ENCODE measurements at regions not wholly inside any gene's neighbourhood (a gene's known extent, or its start where the extent isn't known, plus 50 kb on each side); places are given as distances from the start of the nearest gene placed in this dataset.

- DNase-seq (ENCODE audit: low spot score): no peak
Measured at GRCh38 chr2:136373029-136373428, 255.1 kb upstream of the CXCR4 start.

DNA sequence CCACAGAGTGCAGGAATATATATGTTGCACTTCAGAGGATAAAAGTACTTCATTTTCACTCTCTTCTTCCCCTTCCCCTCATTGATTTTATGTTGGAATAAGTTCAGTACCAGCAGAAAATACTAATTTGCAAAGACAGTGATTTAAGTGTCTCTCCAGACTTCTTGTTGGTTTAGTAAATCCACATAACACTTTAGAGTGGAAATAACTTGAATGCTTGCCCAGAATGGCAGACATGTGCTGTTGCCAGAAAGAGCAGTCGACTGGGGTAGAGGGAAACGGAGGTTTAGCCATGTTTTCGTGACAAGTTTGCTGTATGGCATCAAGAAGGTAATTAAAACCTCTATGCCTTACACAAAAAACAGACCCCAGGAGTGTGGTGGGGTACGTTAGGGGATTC lies 246.0 kb upstream of the CXCR4 start:
- DNase-seq (ENCODE audit: low spot score): no peak

DNA sequence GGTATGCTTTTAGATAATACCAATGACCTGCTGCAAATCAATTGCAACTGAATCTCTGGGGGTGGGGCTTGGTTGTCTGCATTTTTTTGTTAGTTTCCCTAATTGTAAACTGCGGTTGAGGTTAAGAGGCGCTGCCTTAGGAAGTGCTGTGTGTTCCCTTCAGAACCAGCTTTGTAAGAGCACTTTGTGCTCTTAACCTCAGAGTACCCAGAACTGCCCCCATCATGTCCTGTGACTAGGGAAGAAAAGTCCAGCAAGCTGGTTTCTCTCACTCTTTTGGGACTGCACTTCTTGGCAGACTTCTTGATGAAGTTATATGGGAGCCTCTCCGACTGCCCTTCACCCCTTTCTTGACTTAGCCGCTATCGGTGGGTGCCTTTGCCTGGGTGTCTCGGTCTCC lies 245.5 kb upstream of the CXCR4 start:
- no peak for DNase-seq (ENCODE audit: low spot score)

- no peak for DNase-seq (ENCODE audit: low spot score)
Measured at GRCh38 chr2:136362676-136363390, 244.9 kb upstream of the CXCR4 start.

DNA sequence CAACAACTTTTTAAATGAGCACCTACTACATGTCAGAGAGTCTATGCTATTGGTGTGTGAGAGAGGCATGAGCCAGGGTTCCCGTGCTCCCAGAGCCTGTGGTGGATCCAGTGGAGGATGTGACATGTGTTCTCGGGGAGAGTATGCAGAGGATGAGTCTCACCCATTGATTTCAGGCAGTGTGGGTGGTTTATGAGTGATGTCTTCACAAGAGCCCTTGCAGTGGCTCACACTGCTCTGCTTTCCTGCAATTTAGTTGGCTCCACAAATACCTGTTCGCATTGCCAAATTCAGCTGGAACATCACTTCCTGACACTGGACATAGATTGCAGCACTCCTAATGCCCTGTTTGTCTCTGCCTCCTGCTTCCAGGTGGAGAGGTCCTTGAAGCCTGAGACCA lies 243.6 kb upstream of the CXCR4 start:
- no peak for DNase-seq (ENCODE audit: low spot score)

DNA sequence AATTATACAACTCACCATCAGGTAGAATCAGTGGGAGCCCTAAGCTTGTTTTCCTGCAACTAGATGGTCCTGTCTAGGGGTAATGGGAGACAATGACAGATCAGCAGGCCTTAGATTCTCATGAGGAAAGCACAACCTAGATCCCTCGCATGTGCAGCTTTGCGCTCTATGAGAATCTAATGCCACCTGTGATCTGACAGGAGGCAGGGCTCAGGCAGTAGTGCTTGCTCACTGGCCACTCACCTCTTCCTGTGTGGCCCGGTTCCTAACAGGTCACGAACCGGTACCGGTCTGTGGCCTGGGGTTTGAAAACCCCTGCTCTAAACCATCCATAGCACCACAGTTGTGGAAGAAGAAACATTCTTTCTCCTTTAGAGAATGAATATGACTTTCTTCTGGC lies 242.8 kb upstream of the CXCR4 start:
- DNase-seq (ENCODE audit: low spot score): no peak

GRCh38 chr2:136359121-136359965 lies 241.4 kb upstream of the CXCR4 start:
- DNase-seq (ENCODE audit: low spot score): no peak

GRCh38 chr2:136358576-136358975 lies 240.6 kb upstream of the CXCR4 start:
- DNase-seq (ENCODE audit: low spot score): no peak

DNA sequence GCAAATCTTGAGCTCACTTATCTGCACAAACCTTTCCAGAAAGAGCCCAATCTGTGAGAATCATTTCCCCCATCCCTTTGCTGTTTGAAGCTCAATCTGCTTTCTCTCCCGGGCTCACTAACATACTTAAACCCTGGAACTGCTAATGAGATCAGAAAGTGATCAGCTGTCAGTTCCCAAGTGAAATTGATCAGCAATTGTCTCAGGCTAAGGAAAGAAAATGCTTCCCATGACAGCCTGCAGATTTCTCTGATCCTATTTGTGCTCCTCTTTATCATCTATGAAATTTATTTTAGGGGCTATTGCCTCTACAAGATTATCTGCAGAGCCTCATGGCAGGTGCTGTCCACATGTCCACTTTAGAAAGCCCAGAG lies 239.0 kb upstream of the CXCR4 start:
- no peak for DNase-seq (ENCODE audit: low spot score)

- DNase-seq (ENCODE audit: low spot score): no peak
Measured at GRCh38 chr2:136356125-136357006, 238.4 kb upstream of the CXCR4 start.

DNA sequence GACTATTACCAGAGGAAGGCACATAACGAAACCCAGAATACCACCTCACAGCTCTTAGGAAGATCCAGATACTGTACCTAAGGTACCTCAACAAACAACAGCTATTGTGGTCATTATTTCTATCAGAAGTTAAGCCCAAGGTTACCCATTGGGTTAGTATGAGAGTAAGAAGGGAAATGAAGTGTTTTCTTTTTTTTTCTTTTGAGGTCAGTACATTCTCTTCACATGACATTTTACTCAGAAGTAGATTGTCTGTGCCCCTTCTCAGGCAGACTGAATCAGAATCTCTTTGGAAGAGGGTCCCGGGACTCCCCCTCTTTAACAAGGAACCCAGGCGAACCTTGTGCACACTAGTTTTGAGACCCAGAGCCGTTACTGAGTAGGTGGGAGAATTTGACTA lies 233.7 kb upstream of the CXCR4 start:
- DNase-seq (ENCODE audit: low spot score): no peak

DNA sequence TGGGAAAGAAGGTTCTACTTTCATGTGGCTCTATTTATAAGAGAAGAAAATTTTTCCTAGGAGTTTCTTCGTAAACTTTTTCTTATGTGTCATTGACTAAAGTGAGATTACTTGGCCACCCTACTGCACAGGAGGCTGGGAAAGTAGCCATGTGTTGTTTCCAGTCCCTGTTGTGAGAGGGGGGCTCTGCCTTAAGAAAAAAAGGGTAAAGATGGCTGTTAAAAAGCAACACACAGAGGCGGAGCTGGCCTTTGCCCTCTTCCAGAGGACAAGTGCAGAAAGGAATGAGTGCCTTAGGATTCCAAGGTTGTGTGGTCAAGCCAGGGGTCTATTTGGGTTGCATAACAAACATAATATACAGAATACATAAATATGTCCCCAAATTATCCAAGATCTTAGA lies 230.0 kb upstream of the CXCR4 start:
- no peak for DNase-seq (ENCODE audit: low spot score)

- no peak for DNase-seq (ENCODE audit: low spot score)
Measured at GRCh38 chr2:136344339-136344738, 226.4 kb upstream of the CXCR4 start.

- DNase-seq (ENCODE audit: low spot score): no peak
Measured at GRCh38 chr2:136342138-136342537, 224.2 kb upstream of the CXCR4 start.

- no peak for DNase-seq (ENCODE audit: low spot score)
Measured at GRCh38 chr2:136334967-136335366, 217.0 kb upstream of the CXCR4 start.

DNA sequence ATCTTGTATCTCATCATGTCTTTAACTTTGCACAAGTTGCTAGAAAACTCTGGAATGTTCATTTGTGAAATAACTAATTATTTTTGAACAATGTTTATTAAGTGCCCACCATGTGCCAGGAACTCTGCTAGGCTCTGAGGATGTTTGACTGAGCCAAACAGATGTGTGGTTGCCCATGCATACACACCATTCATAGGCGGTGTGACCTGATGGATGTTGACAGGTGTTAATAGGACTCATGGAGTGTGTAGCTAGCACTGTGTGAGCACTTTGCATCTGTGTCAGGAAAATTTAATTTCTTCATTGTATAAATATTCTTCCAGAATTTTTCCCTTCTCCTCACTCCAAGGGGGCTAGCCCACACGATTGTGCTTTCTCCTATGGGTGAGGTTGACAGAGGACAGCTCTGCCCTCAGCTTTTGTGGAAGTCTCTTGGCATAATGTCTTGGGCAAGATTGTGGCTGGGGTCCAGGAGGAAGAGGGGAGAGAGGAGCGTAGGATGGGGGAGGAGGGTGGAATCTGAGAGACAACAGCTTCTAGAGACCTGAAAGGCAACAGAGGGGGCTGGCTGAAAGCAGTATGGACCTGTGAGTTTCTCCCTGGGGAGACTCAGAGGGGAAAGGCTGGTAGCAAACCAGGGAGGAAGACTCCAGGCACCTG lies 214.6 kb upstream of the CXCR4 start:
- no peak for DNase-seq (ENCODE audit: low spot score)

DNA sequence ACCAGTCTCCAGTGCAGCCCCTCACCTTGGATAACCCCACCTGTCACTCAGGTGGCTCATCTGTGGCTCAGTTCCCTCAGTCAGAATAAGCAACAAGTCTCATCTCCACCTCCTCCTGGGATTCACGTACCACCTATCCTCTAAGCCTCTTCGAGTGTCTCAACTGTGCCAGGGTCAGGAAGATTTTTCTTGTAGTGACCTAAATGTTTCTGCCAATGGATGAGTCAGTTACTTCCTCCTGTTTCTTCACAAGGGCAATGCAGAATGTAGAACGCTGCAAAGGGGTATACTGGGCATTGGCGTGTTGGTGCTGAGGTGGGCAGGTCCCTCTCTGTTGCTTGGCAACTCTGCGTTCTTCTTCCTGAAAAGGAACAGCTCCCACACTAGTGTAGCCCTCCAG lies 213.3 kb upstream of the CXCR4 start:
- DNase-seq (ENCODE audit: low spot score): no peak

DNA sequence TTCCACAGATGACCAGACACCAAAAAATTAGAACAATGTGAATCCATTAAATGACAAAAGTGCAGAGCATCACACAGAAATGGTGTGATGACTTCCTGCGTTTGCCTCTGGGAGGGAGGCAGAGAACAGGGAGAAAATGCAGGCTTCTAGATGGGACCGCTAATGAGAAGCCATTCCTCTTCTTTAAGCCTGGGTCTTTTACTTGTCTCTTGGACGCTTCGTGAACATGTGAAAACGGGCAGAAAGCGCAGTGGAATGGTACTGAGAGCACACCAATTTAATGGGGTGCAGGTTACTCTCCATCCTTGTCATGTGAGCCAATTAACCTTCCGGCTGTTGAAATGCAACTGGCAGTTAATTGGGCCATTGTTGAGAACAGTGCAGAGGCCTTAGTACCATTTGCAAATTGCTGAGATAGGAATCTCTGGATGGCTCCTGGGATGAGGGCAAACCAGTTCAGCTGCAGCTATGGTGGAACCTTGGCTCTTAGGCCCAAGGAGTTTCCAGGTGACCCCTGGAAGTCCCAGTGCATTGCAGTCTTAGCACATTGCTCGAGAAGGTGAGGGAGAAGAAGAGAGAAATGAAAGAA lies 210.4 kb upstream of the CXCR4 start:
- DNase-seq (ENCODE audit: low spot score): no peak

- no peak for DNase-seq (ENCODE audit: low spot score)
Measured at GRCh38 chr2:136327162-136327852, 209.4 kb upstream of the CXCR4 start.

DNA sequence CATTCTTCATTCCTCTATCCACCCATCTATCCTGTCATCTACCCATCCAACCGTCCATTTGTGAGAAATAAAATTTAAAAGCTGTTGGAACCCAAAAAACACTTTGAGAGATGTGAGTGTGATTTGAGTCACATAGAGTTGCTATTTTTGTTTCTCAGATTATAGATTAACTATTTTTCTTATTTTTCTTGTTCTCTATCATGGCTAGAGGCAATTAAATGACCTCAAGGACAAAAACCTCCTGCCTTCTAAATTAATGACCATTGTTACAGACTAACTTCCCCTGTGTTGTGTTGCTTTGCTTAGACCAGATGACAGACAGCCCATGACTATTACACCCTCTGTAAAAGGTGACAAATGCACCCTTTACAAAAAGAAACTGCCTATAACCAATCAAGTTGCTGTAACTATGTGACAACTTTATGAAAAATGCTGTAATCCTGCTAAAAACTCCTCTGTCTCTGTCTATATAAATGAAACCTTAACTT lies 207.9 kb upstream of the CXCR4 start:
- no peak for DNase-seq (ENCODE audit: low spot score)

DNA sequence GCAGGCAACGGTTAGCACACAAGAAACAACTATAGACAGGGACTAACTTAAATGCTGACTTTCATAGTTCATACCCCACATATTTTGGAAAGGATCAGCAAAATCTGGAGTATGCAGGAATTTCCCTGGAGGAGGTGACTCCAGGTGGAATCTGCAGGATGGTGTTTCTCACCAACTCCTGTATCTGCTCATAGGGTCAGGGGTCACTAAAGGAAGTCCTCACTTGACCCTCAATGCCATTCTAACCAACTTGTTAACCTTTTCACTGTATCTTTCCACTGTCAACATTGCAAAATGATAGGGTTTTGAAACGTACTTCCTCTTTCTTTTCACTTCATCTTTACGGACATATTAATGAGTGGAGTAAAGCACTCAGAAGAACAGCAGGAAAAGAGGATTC lies 207.0 kb upstream of the CXCR4 start:
- no peak for DNase-seq (ENCODE audit: low spot score)

Measured in hematopoietic multipotent progenitor cell treated with erythropoietin and hydrocortisone succinate and interleukin-3 and kit ligand, for 15 days (in vitro differentiated cells).